SK-N-MC (cell line): ENCODE measurements at regions not wholly inside any gene's neighbourhood (a gene's known extent, or its start where the extent isn't known, plus 50 kb on each side); places are given as distances from the start of the nearest gene placed in this dataset.

Source experiments
- DNase-seq: peaks from one replicate; pipeline ENCODE4 v3.0.0-alpha.2; 2011; ENCODE audit warnings: low read depth, low spot score
- H3K27ac ChIP-seq: fragments of 200-600 bp; sonication (generic); 2 replicates; pipeline ENCODE4 v1.5.1; 2016; ENCODE audit warnings: mixed run types
- H3K36me3 ChIP-seq: fragments of 200-600 bp; sonication (generic); 2 replicates; pipeline ENCODE4 v1.6.1; 2017; ENCODE audit warnings: antibody characterized with exemption, low read length, mixed read lengths; ENCODE audit not compliant: insufficient read depth
- H3K4me3 ChIP-seq: fragments of 200-600 bp; sonication (generic); 2 replicates; pipeline ENCODE4 v1.5.1; 2016
- H3K9ac ChIP-seq: fragments of 200-600 bp; sonication (generic); 2 replicates; pipeline ENCODE4 v1.8.0; 2017; ENCODE audit warnings: mixed run types, mixed read lengths; ENCODE audit not compliant: insufficient read length
- H3K9me3 ChIP-seq: fragments of 200-600 bp; sonication (generic); 2 replicates; pipeline ENCODE4 v1.6.1; 2017; ENCODE audit warnings: low read depth, mild to moderate bottlenecking, antibody characterized with exemption, low read length, moderate library complexity, mixed read lengths
- EZH2 ChIP-seq: fragments of 200-600 bp; sonication (generic); IDR thresholded peaks from one replicate; pipeline ENCODE4 v1.6.1; 2017; ENCODE audit warnings: antibody characterized with exemption
- FOXP2 ChIP-seq: optimal IDR thresholded peaks from 2 replicates; pipeline ENCODE3; 2011; ENCODE audit warnings: mild to moderate bottlenecking, moderate library complexity; ENCODE audit not compliant: insufficient read depth; ENCODE audit errors: extremely low read length, control extremely low read depth
- POLR2AphosphoS5 ChIP-seq: IDR thresholded peaks from 2 replicates; pipeline ENCODE4 v1.6.1; 2012; ENCODE audit warnings: mild to moderate bottlenecking, low read depth, low read length, borderline replicate concordance

- DNase-seq, result no peak
- TF ChIP-seq POLR2AphosphoS5, result no peak
- TF ChIP-seq FOXP2, result no peak
- TF ChIP-seq EZH2, result no peak
- no peaks in the 10 kb centered on the region for H3K9me3 ChIP-seq
- H3K9ac ChIP-seq, result no peak overlapping the region
- no peaks in the 10 kb centered on the region for H3K36me3 ChIP-seq
- H3K4me3 ChIP-seq, result no peak overlapping the region
- no peak overlapping the region for H3K27ac ChIP-seq
Measured at GRCh38 chr11:134579724-134580609, 167.9 kb upstream of the B3GAT1 start.

GRCh38 chr11:134578807-134579723 is 167.0 kb upstream of the B3GAT1 start:
- Histone ChIP-seq H3K27ac (no peak overlapping the region), H3K9me3 (no peaks in the 10 kb centered on the region), H3K9ac (no peak overlapping the region), H3K36me3 (no peaks in the 10 kb centered on the region), H3K4me3 (no peak overlapping the region)
- TF ChIP-seq POLR2AphosphoS5 (no peak), FOXP2 (no peak), EZH2 (no peak)
- DNase-seq, result no peak

GRCh38 chr11:134577751-134578395 is 165.8 kb upstream of the B3GAT1 start:
- no peak overlapping the region for H3K27ac ChIP-seq
- no peak for DNase-seq
- H3K36me3 ChIP-seq, result no peaks in the 10 kb centered on the region
- no peaks in the 10 kb centered on the region for H3K9me3 ChIP-seq
- no peak for TF ChIP-seq POLR2AphosphoS5
- TF ChIP-seq FOXP2, result no peak
- no peak for TF ChIP-seq EZH2
- H3K9ac ChIP-seq, result no peak overlapping the region
- H3K4me3 ChIP-seq, result no peak overlapping the region

DNA sequence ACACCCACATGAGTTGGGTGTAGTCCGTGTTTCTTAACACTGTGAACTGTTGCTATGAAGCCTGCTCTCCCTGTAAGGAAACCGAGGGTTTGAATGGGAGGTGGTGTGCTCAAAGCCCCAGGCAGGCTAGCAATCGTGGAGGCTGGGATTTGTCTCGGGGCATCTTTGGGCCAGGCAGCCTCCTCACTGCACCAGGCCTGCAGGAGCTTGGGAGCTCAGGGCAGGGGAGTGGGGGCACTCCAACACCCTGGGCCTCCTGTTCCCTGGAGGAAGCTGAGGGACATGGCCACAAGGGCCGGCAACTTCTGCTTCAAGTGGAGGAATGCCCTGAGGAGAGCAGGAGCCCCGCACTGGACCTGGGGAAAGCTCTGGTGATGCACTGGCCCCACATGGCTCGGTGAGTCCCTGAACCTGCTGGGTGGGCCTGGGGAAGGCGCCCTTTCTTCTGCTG is 164.7 kb upstream of the B3GAT1 start:
- Histone ChIP-seq H3K36me3 (no peaks in the 10 kb centered on the region), H3K9me3 (no peaks in the 10 kb centered on the region)
- TF ChIP-seq FOXP2 (no peak), EZH2 (no peak), POLR2AphosphoS5 (no peak)

GRCh38 chr11:134576286-134576685 is 164.2 kb upstream of the B3GAT1 start:
- Histone ChIP-seq H3K27ac (no peak overlapping the region), H3K4me3 (no peak overlapping the region), H3K9me3 (no peaks in the 10 kb centered on the region), H3K9ac (no peak overlapping the region), H3K36me3 (no peaks in the 10 kb centered on the region)
- no peak for DNase-seq
- TF ChIP-seq FOXP2 (no peak), EZH2 (no peak), POLR2AphosphoS5 (no peak)

More for the DNA sequence above, 164.7 kb upstream of the B3GAT1 start:
- no peak overlapping the region for H3K4me3 ChIP-seq
- no peak overlapping the region for H3K9ac ChIP-seq
- DNase-seq, result no peak
- H3K27ac ChIP-seq, result no peak overlapping the region

GRCh38 chr11:134575504-134576230 is 163.6 kb upstream of the B3GAT1 start:
- Histone ChIP-seq H3K9ac (no peak overlapping the region), H3K4me3 (no peak overlapping the region), H3K9me3 (no peaks in the 10 kb centered on the region), H3K36me3 (no peaks in the 10 kb centered on the region), H3K27ac (no peak overlapping the region)
- no peak for TF ChIP-seq FOXP2
- no peak for TF ChIP-seq EZH2
- TF ChIP-seq POLR2AphosphoS5, result no peak
- DNase-seq, result no peak

- no peaks in the 10 kb centered on the region for H3K36me3 ChIP-seq
- no peak for TF ChIP-seq FOXP2
- TF ChIP-seq POLR2AphosphoS5, result no peak
- TF ChIP-seq EZH2, result no peak
- H3K9me3 ChIP-seq, result no peaks in the 10 kb centered on the region
- H3K4me3 ChIP-seq, result no peak overlapping the region
- no peak for DNase-seq
- H3K27ac ChIP-seq, result no peak overlapping the region
- H3K9ac ChIP-seq, result no peak overlapping the region
Measured at GRCh38 chr11:134574947-134575346, 162.9 kb upstream of the B3GAT1 start.
